ENCODE measurements at regions not wholly inside any gene's neighbourhood (a gene's known extent, or its start where the extent isn't known, plus 50 kb on each side); places are given as distances from the start of the nearest gene placed in this dataset.

- H3K27ac Mint-ChIP-seq: no peak overlapping the region
- no peaks in the 10 kb centered on the region for H3K36me3 Mint-ChIP-seq
- ATAC-seq (no peak), DNase-seq (no peak)
- no peak overlapping the region for H3K4me3 Mint-ChIP-seq
- no peaks in the 10 kb centered on the region for H3K9me3 Mint-ChIP-seq (ENCODE audit: low read depth)
- H3K27me3 Mint-ChIP-seq: no peaks in the 10 kb centered on the region
- CTCF ChIA-PET: no interaction called here
- H3K4me1 Mint-ChIP-seq: no peaks in the 10 kb centered on the region
Measured at GRCh38 chr18:22106536-22107292, 62.7 kb upstream of the GATA6 start.

- CTCF ChIA-PET: no interaction called here
- no peaks in the 10 kb centered on the region for H3K9me3 Mint-ChIP-seq (ENCODE audit: low read depth)
Measured at GRCh38 chr18:22108674-22109073, 60.7 kb upstream of the GATA6 start.

GRCh38 chr18:22109535-22109934 lies 59.9 kb upstream of the GATA6 start:
- Mint-ChIP-seq H3K9me3 (ENCODE audit: low read depth) (no peaks in the 10 kb centered on the region), H3K4me3 (no peak overlapping the region), H3K36me3 (no peaks in the 10 kb centered on the region), H3K27ac (no peak overlapping the region), H3K4me1 (no peaks in the 10 kb centered on the region), H3K27me3 (no peaks in the 10 kb centered on the region)
- no peak for ATAC-seq
- no peak for DNase-seq
- CTCF ChIA-PET: no interaction called here

More at GRCh38 chr18:22108674-22109073, 60.7 kb upstream of the GATA6 start:
- DNase-seq: no peak
- Mint-ChIP-seq H3K4me3 (no peak overlapping the region), H3K36me3 (no peaks in the 10 kb centered on the region), H3K27me3 (no peaks in the 10 kb centered on the region), H3K4me1 (no peaks in the 10 kb centered on the region), H3K27ac (no peak overlapping the region)
- ATAC-seq: no peak

- Mint-ChIP-seq H3K9me3 (ENCODE audit: low read depth) (no peaks in the 10 kb centered on the region), H3K4me1 (no peaks in the 10 kb centered on the region), H3K27me3 (peaks cover 3% of the 10 kb centered on the region), H3K27ac (no peak overlapping the region), H3K4me3 (no peak overlapping the region), H3K36me3 (no peaks in the 10 kb centered on the region)
- CTCF ChIA-PET: no interaction called here
- DNase-seq (no peak), ATAC-seq (no peak)
Measured at GRCh38 chr18:22110461-22110924, 58.9 kb upstream of the GATA6 start.

- DNase-seq (no peak), ATAC-seq (no peak)
- H3K36me3 Mint-ChIP-seq: no peaks in the 10 kb centered on the region
- no peaks in the 10 kb centered on the region for H3K4me1 Mint-ChIP-seq
- H3K27ac Mint-ChIP-seq: no peak overlapping the region
- CTCF ChIA-PET: no interaction called here
- no peaks in the 10 kb centered on the region for H3K9me3 Mint-ChIP-seq (ENCODE audit: low read depth)
- H3K4me3 Mint-ChIP-seq: no peak overlapping the region
- H3K27me3 Mint-ChIP-seq: peaks cover 5% of the 10 kb centered on the region
Measured at GRCh38 chr18:22112215-22112614, 57.2 kb upstream of the GATA6 start.

GRCh38 chr18:22113144-22113844 lies 56.1 kb upstream of the GATA6 start:
- CTCF ChIA-PET: no interaction called here
- no peak overlapping the region for H3K27ac Mint-ChIP-seq
- DNase-seq: no peak
- ATAC-seq: no peak
- H3K9me3 Mint-ChIP-seq (ENCODE audit: low read depth): no peaks in the 10 kb centered on the region
- H3K4me3 Mint-ChIP-seq: no peak overlapping the region
- no peaks in the 10 kb centered on the region for H3K36me3 Mint-ChIP-seq
- H3K27me3 Mint-ChIP-seq: peaks cover 5% of the 10 kb centered on the region
- H3K4me1 Mint-ChIP-seq: no peaks in the 10 kb centered on the region

- CTCF ChIA-PET: interaction anchor here (0.7 kb wide), 1 partner anchor 24 kb away, joined by 3 read pairs; no protein-coding TSS in a partner anchor
- Mint-ChIP-seq H3K4me1 (no peaks in the 10 kb centered on the region), H3K36me3 (no peaks in the 10 kb centered on the region), H3K27me3 (peaks cover 5% of the 10 kb centered on the region), H3K9me3 (ENCODE audit: low read depth) (no peaks in the 10 kb centered on the region), H3K27ac (no peak overlapping the region), H3K4me3 (no peak overlapping the region)
- DNase-seq (no peak), ATAC-seq (no peak)
Measured at GRCh38 chr18:22114526-22115321, 54.7 kb upstream of the GATA6 start.

- no peak overlapping the region for H3K4me3 Mint-ChIP-seq
- no peak overlapping the region for H3K27ac Mint-ChIP-seq
- H3K9me3 Mint-ChIP-seq (ENCODE audit: low read depth): no peaks in the 10 kb centered on the region
- no peaks in the 10 kb centered on the region for H3K36me3 Mint-ChIP-seq
- H3K27me3 Mint-ChIP-seq: peaks cover 5% of the 10 kb centered on the region
- no peaks in the 10 kb centered on the region for H3K4me1 Mint-ChIP-seq
- DNase-seq (no peak), ATAC-seq (no peak)
- CTCF ChIA-PET: no interaction called here
Measured at GRCh38 chr18:22115573-22115972, 53.8 kb upstream of the GATA6 start.

Measured in activated CD8-positive, alpha-beta memory T cell treated with anti-CD3 and anti-CD28 coated beads, Interleukin-2, amount 10 ng/mL, durations not matched to agents 7 days and 5 days (primary cell).